HepG2 (cell line): ENCODE measurements at regions not wholly inside any gene's neighbourhood (a gene's known extent, or its start where the extent isn't known, plus 50 kb on each side); places are given as distances from the start of the nearest gene placed in this dataset.

Experiments used
- ATAC-seq: fragments of 200-7000 bp; cut with Tn5 transposase; 3 replicates; pipeline ENCODE4 v1.9.1; 2020; ENCODE audit warnings: mild to moderate bottlenecking, moderate library complexity
- BruUV-seq: library from RNA; stranded (reverse); fragments of 400-500 nt; replicated peaks from 2 replicates; lab custom pipeline; 2021; lab: Mats Ljungman, UMichigan
- CTCF ChIA-PET: fragments of 300-600 bp; formaldehyde crosslinking; extraction: SDS; loops from one replicate; lab custom pipeline; 2021; ENCODE audit warnings: low total read pairs, inconsistent platforms, low intra/inter-chr PET ratio; lab: Yijun Ruan, JAX
- POLR2A ChIA-PET: fragments of 350-600 bp; sonication (Branson Sonifier 250); formaldehyde crosslinking; loops from one replicate; lab custom pipeline; 2020; ENCODE audit warnings: antibody characterized with exemption, inconsistent platforms; lab: Yijun Ruan, JAX
- DNase-seq: peaks from one replicate; pipeline ENCODE4 v3.0.0-alpha.2; 2015; ENCODE audit warnings: low spot score
- FAIRE-seq: peaks from 3 replicates; lab custom pipeline; 2011; peaks lifted over from hg19 to GRCh38; lab: Jason Lieb, UNC
- H2AFZ ChIP-seq: one replicate; pipeline ENCODE4 v1.6.1; 2011; ENCODE audit warnings: low read length, inconsistent platforms
- H3K27ac ChIP-seq: fragments of 300-600 bp; 3 replicates; pipeline ENCODE4 v1.8.0; 2011; ENCODE audit warnings: mixed run types, mild to moderate bottlenecking, mixed read lengths, low read length, inconsistent platforms; ENCODE audit not compliant: insufficient read depth; ENCODE audit errors: extremely low read length
- H3K27me3 ChIP-seq, 2 experiments: fragments of 200-600 bp in 1 of 2; 2 replicates in 1 of 2; 3 replicates in 1 of 2; pipeline versions ENCODE4 v1.6.0 to v1.8.0; 2011; ENCODE audit warnings: low read length in 2 of 2, mild to moderate bottlenecking in 2 of 2, moderate library complexity in 2 of 2, inconsistent platforms in 1 of 2; ENCODE audit not compliant: insufficient read depth in 2 of 2, control insufficient read depth in 1 of 2
- H3K36me3 ChIP-seq, 2 experiments: fragments of 200-600 bp in 1 of 2; replicated peaks in 1 of 2; 2 replicates in 1 of 2; 3 replicates in 1 of 2; pipeline versions ENCODE4 v1.5.1 to v1.8.0; 2011; ENCODE audit warnings: low read length in 2 of 2, inconsistent platforms in 1 of 2; ENCODE audit not compliant: insufficient read depth in 2 of 2, control insufficient read depth in 1 of 2
- H3K4me1 ChIP-seq: 2 replicates; pipeline ENCODE4 v1.5.1; 2012; ENCODE audit warnings: low read length, inconsistent platforms; ENCODE audit not compliant: insufficient read depth
- H3K4me2 ChIP-seq: 2 replicates; pipeline ENCODE4 v1.6.0; 2011; ENCODE audit warnings: low read depth, low read length, inconsistent platforms
- H3K4me3 ChIP-seq, 3 experiments: fragments of 200-600 bp in 1 of 3; sonication (generic), shearing (Covaris generic) in 1 of 3; replicated peaks in 1 of 3; 2 replicates each; pipeline ENCODE4 v1.5.1; 2011 to 2016; ENCODE audit warnings: low read length in 3 of 3, inconsistent platforms in 2 of 3, low read depth in 2 of 3, mild to moderate bottlenecking in 2 of 3, control low read depth in 1 of 3, mixed read lengths in 1 of 3; ENCODE audit not compliant: insufficient read depth in 1 of 3
- H3K79me2 ChIP-seq: one replicate; pipeline ENCODE4 v1.6.1; 2011; ENCODE audit warnings: low read length, inconsistent platforms; ENCODE audit not compliant: insufficient read depth
- H3K9ac ChIP-seq: 2 replicates; pipeline ENCODE4 v1.6.0; 2011; ENCODE audit warnings: mild to moderate bottlenecking, low read depth, low read length, inconsistent platforms; ENCODE audit not compliant: insufficient read depth
- H3K9me3 ChIP-seq: 2 replicates; pipeline ENCODE4 v1.5.1; 2012; ENCODE audit warnings: mild to moderate bottlenecking, low read length
- H4K20me1 ChIP-seq: 2 replicates; pipeline ENCODE4 v1.6.0; 2011; ENCODE audit warnings: inconsistent platforms, mild to moderate bottlenecking, low read length, moderate library complexity; ENCODE audit not compliant: insufficient read depth
- MAFK ChIP-seq, 2 experiments: IDR thresholded peaks in 1 of 2; conservative IDR thresholded peaks in 1 of 2; 2 replicates each; pipeline ENCODE4 v1.6.1; 2011; ENCODE audit warnings: improper control_type of control experiment in 2 of 2, low read length in 2 of 2
- NKX3-1 ChIP-seq: sonication (generic); formaldehyde crosslinking; IDR thresholded peaks from 2 replicates; pipeline ENCODE4 v1.5.0; 2020; ENCODE audit warnings: missing genetic modification reagents
- STAG1 ChIP-seq: sonication (generic); formaldehyde crosslinking; IDR thresholded peaks from 2 replicates; pipeline ENCODE4 v1.4.0; 2020; ENCODE audit warnings: missing genetic modification reagents
- WGBS: methylation state at CpG from one replicate; pipeline ENCODE4 v1.1.6; 2017; ENCODE audit warnings: low lambda C conversion rate; 5-methylcytosine and 5-hydroxymethylcytosine counted together
- in situ Hi-C: cut with HindIII; loops from 2 replicates; pipeline ENCODE4 v1.10.0; 2017; ENCODE audit warnings: low pct_unique_long_range_greater_than_20kb; ENCODE audit not compliant: extremely low pct_ligation_motif_present
- intact Hi-C: fragments of 100-400 bp; cut with micrococcal nuclease; formaldehyde crosslinking; loops from one replicate; pipeline ENCODE4 v1.10.0; 2022; ENCODE audit not compliant: unreplicated experiment
- TF ChIP-seq, protein P1 (sequence below): sonication (generic); formaldehyde crosslinking; IDR thresholded peaks from 2 replicates; pipeline ENCODE4 v1.5.0; 2020; ENCODE audit warnings: missing genetic modification reagents
- TF ChIP-seq, protein P2 (sequence below): sonication (generic); formaldehyde crosslinking; IDR thresholded peaks from 2 replicates; pipeline ENCODE4 v1.8.0; 2022; ENCODE audit warnings: mild to moderate bottlenecking, missing genetic modification reagents, moderate library complexity
- TF ChIP-seq, protein P3 (sequence below): sonication (generic); formaldehyde crosslinking; IDR thresholded peaks from 2 replicates; pipeline ENCODE4 v1.5.0; 2020; ENCODE audit warnings: mild to moderate bottlenecking, missing genetic modification reagents, moderate library complexity

DNA sequence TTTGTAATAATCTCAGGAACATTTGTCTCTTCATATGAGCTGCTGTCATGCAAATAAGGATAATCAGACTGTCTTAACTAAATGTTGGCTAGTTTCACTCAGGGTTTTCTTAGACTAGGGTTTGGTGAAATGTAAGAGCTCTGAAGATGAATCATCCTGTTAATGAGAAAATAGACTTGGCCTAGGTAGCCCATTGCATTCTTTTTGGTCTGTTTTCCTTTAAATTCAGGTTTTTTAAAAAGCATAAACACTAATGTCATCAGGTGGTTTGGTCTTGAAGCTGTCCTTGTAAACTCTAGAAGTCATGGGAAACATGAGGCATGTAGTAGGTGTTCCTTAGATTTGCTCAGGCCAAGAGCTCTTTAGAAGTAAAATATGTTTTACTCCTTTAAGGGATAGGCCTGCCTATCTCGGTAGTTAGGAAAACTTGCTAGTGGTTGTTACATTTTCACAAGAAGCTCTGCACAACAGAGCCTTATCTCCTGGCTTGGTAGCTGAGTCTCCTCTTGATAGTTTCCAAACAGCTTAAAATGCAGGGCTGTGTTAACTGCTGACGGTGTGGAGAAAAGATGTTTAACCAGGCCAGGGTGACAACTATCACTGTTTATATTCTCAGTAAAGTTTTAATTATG lies 62.0 kb upstream of the C1QTNF9B start (continued):
- TF ChIP-seq, protein P1, sequence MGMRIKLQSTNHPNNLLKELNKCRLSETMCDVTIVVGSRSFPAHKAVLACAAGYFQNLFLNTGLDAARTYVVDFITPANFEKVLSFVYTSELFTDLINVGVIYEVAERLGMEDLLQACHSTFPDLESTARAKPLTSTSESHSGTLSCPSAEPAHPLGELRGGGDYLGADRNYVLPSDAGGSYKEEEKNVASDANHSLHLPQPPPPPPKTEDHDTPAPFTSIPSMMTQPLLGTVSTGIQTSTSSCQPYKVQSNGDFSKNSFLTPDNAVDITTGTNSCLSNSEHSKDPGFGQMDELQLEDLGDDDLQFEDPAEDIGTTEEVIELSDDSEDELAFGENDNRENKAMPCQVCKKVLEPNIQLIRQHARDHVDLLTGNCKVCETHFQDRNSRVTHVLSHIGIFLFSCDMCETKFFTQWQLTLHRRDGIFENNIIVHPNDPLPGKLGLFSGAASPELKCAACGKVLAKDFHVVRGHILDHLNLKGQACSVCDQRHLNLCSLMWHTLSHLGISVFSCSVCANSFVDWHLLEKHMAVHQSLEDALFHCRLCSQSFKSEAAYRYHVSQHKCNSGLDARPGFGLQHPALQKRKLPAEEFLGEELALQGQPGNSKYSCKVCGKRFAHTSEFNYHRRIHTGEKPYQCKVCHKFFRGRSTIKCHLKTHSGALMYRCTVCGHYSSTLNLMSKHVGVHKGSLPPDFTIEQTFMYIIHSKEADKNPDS (CRISPR knock-in tag) = no peak
- TF ChIP-seq, protein P2, sequence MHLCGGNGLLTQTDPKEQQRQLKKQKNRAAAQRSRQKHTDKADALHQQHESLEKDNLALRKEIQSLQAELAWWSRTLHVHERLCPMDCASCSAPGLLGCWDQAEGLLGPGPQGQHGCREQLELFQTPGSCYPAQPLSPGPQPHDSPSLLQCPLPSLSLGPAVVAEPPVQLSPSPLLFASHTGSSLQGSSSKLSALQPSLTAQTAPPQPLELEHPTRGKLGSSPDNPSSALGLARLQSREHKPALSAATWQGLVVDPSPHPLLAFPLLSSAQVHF (CRISPR knock-in tag) = no peak

DNA sequence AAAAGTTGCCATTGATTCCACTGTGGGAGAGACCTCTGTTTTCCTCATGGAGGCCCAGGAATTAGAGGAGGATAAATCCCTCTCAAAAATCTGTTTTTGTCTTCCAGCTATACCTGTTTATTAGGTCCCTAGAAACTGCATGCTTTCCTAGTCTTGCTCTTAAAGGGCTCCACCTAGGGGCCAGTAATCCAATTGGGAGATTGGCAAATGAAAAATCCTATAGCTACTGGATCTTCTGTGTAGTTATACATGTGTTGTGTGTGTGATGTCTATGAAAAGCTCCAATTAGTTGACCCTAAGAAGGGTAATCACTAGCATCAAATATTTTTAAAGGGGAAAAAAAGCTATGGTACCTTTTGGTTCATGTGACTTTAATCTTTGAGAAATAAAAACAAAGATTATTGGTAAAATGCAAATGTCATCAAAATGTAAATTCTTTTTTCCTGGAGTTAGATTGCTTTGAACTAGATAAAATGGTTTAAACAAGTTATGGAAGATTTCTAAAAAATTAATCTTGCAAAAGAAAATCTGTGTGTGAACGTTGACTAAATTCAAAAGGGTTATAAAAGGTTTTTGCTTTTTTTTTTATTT lies 63.4 kb upstream of the C1QTNF9B start:
- H3K9me3 ChIP-seq = no peaks in the 10 kb centered on the region
- peaks cover 0 to 11% of the 10 kb centered on the region in 2 experiments; a peak in 1 of 5 replicates for H3K27me3 ChIP-seq
- ATAC-seq (peak; percentile 76; the same call in 2 of the 3 replicates), FAIRE-seq (no peak), DNase-seq (peak; percentile 30)
- H3K4me3 ChIP-seq = no peak overlapping the region
- no TSS peak for BruUV-seq
- H3K27ac ChIP-seq = no peak overlapping the region
- in situ Hi-C loops = no loop called here
- CTCF ChIA-PET = no interaction called here
- H2AFZ ChIP-seq = no peak overlapping the region
- POLR2A ChIA-PET = no interaction called here
- H4K20me1 ChIP-seq = no peaks in the 10 kb centered on the region
- H3K79me2 ChIP-seq = no peaks in the 10 kb centered on the region
- no peaks in the 10 kb centered on the region for H3K4me1 ChIP-seq
- no peak overlapping the region for H3K9ac ChIP-seq
- TF ChIP-seq NKX3-1 (CRISPR knock-in tag) (no peak), MAFK (conservative IDR thresholded peaks at IDR 0.05 in 1 of 2, IDR thresholded peaks at IDR 0.05 in 1 of 2; ENCODE audit: low read length in 2 of 2) (peak in 1 of 2 experiments; percentile 29; a peak in 1 of 4 replicates), STAG1 (CRISPR knock-in tag) (peak; percentile 30)
- TF ChIP-seq, protein P3, sequence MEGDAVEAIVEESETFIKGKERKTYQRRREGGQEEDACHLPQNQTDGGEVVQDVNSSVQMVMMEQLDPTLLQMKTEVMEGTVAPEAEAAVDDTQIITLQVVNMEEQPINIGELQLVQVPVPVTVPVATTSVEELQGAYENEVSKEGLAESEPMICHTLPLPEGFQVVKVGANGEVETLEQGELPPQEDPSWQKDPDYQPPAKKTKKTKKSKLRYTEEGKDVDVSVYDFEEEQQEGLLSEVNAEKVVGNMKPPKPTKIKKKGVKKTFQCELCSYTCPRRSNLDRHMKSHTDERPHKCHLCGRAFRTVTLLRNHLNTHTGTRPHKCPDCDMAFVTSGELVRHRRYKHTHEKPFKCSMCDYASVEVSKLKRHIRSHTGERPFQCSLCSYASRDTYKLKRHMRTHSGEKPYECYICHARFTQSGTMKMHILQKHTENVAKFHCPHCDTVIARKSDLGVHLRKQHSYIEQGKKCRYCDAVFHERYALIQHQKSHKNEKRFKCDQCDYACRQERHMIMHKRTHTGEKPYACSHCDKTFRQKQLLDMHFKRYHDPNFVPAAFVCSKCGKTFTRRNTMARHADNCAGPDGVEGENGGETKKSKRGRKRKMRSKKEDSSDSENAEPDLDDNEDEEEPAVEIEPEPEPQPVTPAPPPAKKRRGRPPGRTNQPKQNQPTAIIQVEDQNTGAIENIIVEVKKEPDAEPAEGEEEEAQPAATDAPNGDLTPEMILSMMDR = peak; percentile 56
- intact Hi-C loops = no loop called here
- H3K4me2 ChIP-seq = no peak overlapping the region
- no peaks in the 10 kb centered on the region for H3K36me3 ChIP-seq
- WGBS = 3% methylated on average over 1 of the region's 1 CpG
